Transverse colon (tissue), 4 donors: ENCODE measurements at regions not wholly inside any gene's neighbourhood (a gene's known extent, or its start where the extent isn't known, plus 50 kb on each side); places are given as distances from the start of the nearest gene placed in this dataset.
"Not testable (repeated sequence)": the region's sequence is repeated elsewhere in the genome, so short reads cannot be mapped to it uniquely, and the experiment has no call there.

Experiments used
- DNase-seq: peaks from one replicate; pipeline ENCODE4 v3.0.0-alpha.2; 2019
- H3K27ac ChIP-seq, 4 donors: fragments of 200-600 bp; sonication (generic); 2 replicates each; pipeline ENCODE4 v1.5.1; 2016 to 2018; ENCODE audit warnings: inconsistent platforms in 4 of 4
- H3K27me3 ChIP-seq: fragments of 200-600 bp; sonication (generic); 2 replicates; pipeline ENCODE4 v1.5.1; 2017; ENCODE audit warnings: inconsistent platforms
- H3K36me3 ChIP-seq, 4 donors: fragments of 200-600 bp; sonication (generic); 2 replicates each; pipeline ENCODE4 v1.5.1; 2017 to 2019; ENCODE audit warnings: inconsistent platforms in 4 of 4
- H3K4me1 ChIP-seq, 4 donors: fragments of 200-600 bp; sonication (generic); 2 replicates each; pipeline ENCODE4 v1.5.1; 2017 to 2020; ENCODE audit warnings: inconsistent platforms in 4 of 4
- H3K4me3 ChIP-seq, 4 donors: fragments of 200-600 bp; sonication (generic); 1 replicate in 1 of 4; 2 replicates in 3 of 4; pipeline versions ENCODE4 v1.5.1 to v1.6.1; 2017 to 2019; ENCODE audit warnings: inconsistent platforms in 4 of 4
- H3K9me3 ChIP-seq, 2 donors: fragments of 200-600 bp; sonication (generic); 2 replicates each; pipeline ENCODE4 v1.5.1; 2017 to 2019; ENCODE audit warnings: inconsistent platforms in 2 of 2
- CTCF ChIP-seq, 5 experiments: fragments of 200-600 bp in 3 of 5; fragments of 450-650 bp in 2 of 5; sonication (generic) in 3 of 5; IDR thresholded peaks; 1 replicate in 2 of 5; 2 replicates in 3 of 5; pipeline ENCODE4 v1.5.1; 2016 to 2017; ENCODE audit warnings: antibody characterized with exemption in 5 of 5, inconsistent platforms in 3 of 5, mild to moderate bottlenecking in 2 of 5, moderate library complexity in 1 of 5
- EP300 ChIP-seq: sonication (generic); formaldehyde crosslinking; IDR thresholded peaks from one replicate; pipeline ENCODE4 v1.6.1; 2017; ENCODE audit warnings: antibody characterized with exemption, low read depth
- POLR2A ChIP-seq: fragments of 450-650 bp; IDR thresholded peaks from one replicate; pipeline ENCODE4 v1.6.1; 2016; ENCODE audit warnings: antibody characterized with exemption, mild to moderate bottlenecking, moderate library complexity
- POLR2AphosphoS5 ChIP-seq, 3 donors: sonication (generic); formaldehyde crosslinking; IDR thresholded peaks; one replicate each; pipeline ENCODE4 v1.6.1; 2016; ENCODE audit warnings: antibody characterized with exemption in 3 of 3
- WGBS, 2 donors: methylation state at CpG; one replicate each; pipeline ENCODE4 v1.1.5; 2018; ENCODE audit warnings: low coverage in 1 of 2; 5-methylcytosine and 5-hydroxymethylcytosine counted together
- in situ Hi-C, 4 donors: fragments of 200-750 bp; cut with MboI; loops; one replicate each; pipeline versions ENCODE4 v1.15.0 to v1.15.1; 2017; ENCODE audit warnings: low sequenced_read_pairs in 3 of 4, low pct_ligation_motif_present in 1 of 4, low pct_unique_long_range_greater_than_20kb in 1 of 4
- intact Hi-C: fragments of 100-400 bp; cut with DNase I; formaldehyde crosslinking; loops from one replicate; pipeline ENCODE4 v1.15.1; 2023; ENCODE audit warnings: low total_unique reads

- in situ Hi-C loops = no loop called here
- Histone ChIP-seq H3K4me1 (no peaks in the 10 kb centered on the region), H3K9me3 (no peaks in the 10 kb centered on the region), H3K36me3 (no peaks in the 10 kb centered on the region), H3K27ac (no peak overlapping the region), H3K4me3 (no peak overlapping the region), H3K27me3 (no peaks in the 10 kb centered on the region)
- no peak for DNase-seq
- intact Hi-C loops = no loop called here
- 76 to 93% methylated on average over 2 of the region's 2 CpGs for WGBS, 2 donors
- no peak for TF ChIP-seq POLR2A
Measured at GRCh38 chr1:190940951-190941350, 463.3 kb upstream of the BRINP3 start.

- Histone ChIP-seq H3K27ac (no peak overlapping the region), H3K4me3 (no peak overlapping the region), H3K9me3 (no peaks in the 10 kb centered on the region), H3K36me3 (no peaks in the 10 kb centered on the region), H3K27me3 (no peaks in the 10 kb centered on the region), H3K4me1 (no peaks in the 10 kb centered on the region)
- intact Hi-C loops = no loop called here
- in situ Hi-C loops = no loop called here
- no peak for DNase-seq
- 75 to 85% methylated on average over 3 of the region's 3 CpGs for WGBS, 2 donors
- no peak for TF ChIP-seq EP300
- TF ChIP-seq CTCF (IDR thresholded peaks at IDR 0.05) = no peak
- TF ChIP-seq POLR2A = no peak
- TF ChIP-seq POLR2AphosphoS5 (IDR thresholded peaks at IDR 0.05) = no peak
Measured at GRCh38 chr1:190942475-190942874, 464.8 kb upstream of the BRINP3 start.

GRCh38 chr1:190943722-190944121 is 466.1 kb upstream of the BRINP3 start:
- WGBS, 2 donors = 88 to 98% methylated on average over 5 of the region's 5 CpGs
- H3K9me3 ChIP-seq, intact Hi-C loops, H3K27me3 ChIP-seq, H3K4me1 ChIP-seq, H3K4me3 ChIP-seq, DNase-seq, in situ Hi-C loops, H3K36me3 ChIP-seq, H3K27ac ChIP-seq: not testable (repeated sequence)

- Histone ChIP-seq H3K9me3 (no peaks in the 10 kb centered on the region), H3K4me1 (no peaks in the 10 kb centered on the region), H3K36me3 (no peaks in the 10 kb centered on the region), H3K27me3 (no peaks in the 10 kb centered on the region), H3K27ac (no peak overlapping the region), H3K4me3 (no peak overlapping the region)
- whole genome bisulfite sequencing, 2 donors = 42 to 48% methylated on average over 3 to 5 of the region's 5 CpGs
- in situ Hi-C loops (no loop called here), intact Hi-C loops (no loop called here)
- no peak for DNase-seq
- TF ChIP-seq CTCF (IDR thresholded peaks at IDR 0.05) = no peak
- no peak for TF ChIP-seq POLR2AphosphoS5 (IDR thresholded peaks at IDR 0.05)
Measured at GRCh38 chr1:190949939-190950338, 472.3 kb upstream of the BRINP3 start.

GRCh38 chr1:190957565-190957964 is 479.9 kb upstream of the BRINP3 start:
- H3K27me3 ChIP-seq = no peaks in the 10 kb centered on the region
- TF ChIP-seq EP300 = no peak
- no peak for TF ChIP-seq POLR2AphosphoS5 (IDR thresholded peaks at IDR 0.05)
- TF ChIP-seq CTCF (IDR thresholded peaks at IDR 0.05) = no peak
- no peak for TF ChIP-seq POLR2A
- in situ Hi-C loops (no loop called here), intact Hi-C loops (no loop called here)
- no peaks in the 10 kb centered on the region for H3K4me1 ChIP-seq
- H3K27ac ChIP-seq = no peak overlapping the region
- no peaks in the 10 kb centered on the region for H3K9me3 ChIP-seq
- H3K36me3 ChIP-seq = no peaks in the 10 kb centered on the region
- DNase-seq = no peak
- H3K4me3 ChIP-seq = no peak overlapping the region
